IgD-negative memory B cell (primary cell): ENCODE measurements at regions not wholly inside any gene's neighbourhood (a gene's known extent, or its start where the extent isn't known, plus 50 kb on each side); places are given as distances from the start of the nearest gene placed in this dataset.
"Not testable (repeated sequence)": the region's sequence is repeated elsewhere in the genome, so short reads cannot be mapped to it uniquely, and the experiment has no call there.

Source experiments
- H3K27ac Mint-ChIP-seq, 3 donors: one replicate each; pipeline ENCODE4 v1.8.0; 2020 to 2022; ENCODE audit warnings: mild to moderate bottlenecking in 3 of 3, mixed read lengths in 3 of 3, moderate library complexity in 1 of 3
- H3K27me3 Mint-ChIP-seq: one replicate; pipeline ENCODE4 v1.8.0; 2021; ENCODE audit warnings: mixed read lengths
- H3K36me3 Mint-ChIP-seq: one replicate; pipeline ENCODE4 v1.8.0; 2020; ENCODE audit warnings: mild to moderate bottlenecking, mixed read lengths
- H3K4me1 Mint-ChIP-seq, 3 donors: one replicate each; pipeline ENCODE4 v1.8.0; 2020 to 2022; ENCODE audit warnings: mixed read lengths in 3 of 3, mild to moderate bottlenecking in 1 of 3
- H3K4me3 Mint-ChIP-seq, 4 donors: one replicate each; pipeline ENCODE4 v1.8.0; 2020 to 2022; ENCODE audit warnings: mild to moderate bottlenecking in 4 of 4, mixed read lengths in 4 of 4, moderate library complexity in 3 of 4
- H3K9me3 Mint-ChIP-seq, 3 donors: one replicate each; pipeline ENCODE4 v1.8.0; 2020 to 2021; ENCODE audit warnings: mixed read lengths in 3 of 3, mild to moderate bottlenecking in 1 of 3

- no peaks in the 10 kb centered on the region for H3K4me1 Mint-ChIP-seq
- no peak overlapping the region for H3K27ac Mint-ChIP-seq
- H3K27me3 Mint-ChIP-seq, result no peaks in the 10 kb centered on the region
- H3K4me3 Mint-ChIP-seq, result no peak overlapping the region
- H3K36me3 Mint-ChIP-seq, result no peaks in the 10 kb centered on the region
- peaks cover 0 to 9% (median 4%) of the 10 kb centered on the region in 3 donors for H3K9me3 Mint-ChIP-seq
Measured at GRCh38 chr5:51604324-51604723, 221.1 kb downstream of the ISL1 start.

- H3K36me3 Mint-ChIP-seq, result no peaks in the 10 kb centered on the region
- H3K4me1 Mint-ChIP-seq, result no peaks in the 10 kb centered on the region
- no peaks in the 10 kb centered on the region for H3K27me3 Mint-ChIP-seq
- H3K4me3 Mint-ChIP-seq, result no peak overlapping the region
- H3K9me3 Mint-ChIP-seq, result peaks cover 0 to 4% (median 4%) of the 10 kb centered on the region in 3 donors
- H3K27ac Mint-ChIP-seq, result no peak overlapping the region
Measured at GRCh38 chr5:51606921-51607320, 223.7 kb downstream of the ISL1 start.

GRCh38 chr5:51618234-51618633 is 235.0 kb downstream of the ISL1 start:
- Mint-ChIP-seq H3K27ac (no peak overlapping the region), H3K36me3 (no peaks in the 10 kb centered on the region), H3K27me3 (no peaks in the 10 kb centered on the region), H3K4me3 (no peak overlapping the region), H3K4me1 (no peaks in the 10 kb centered on the region), H3K9me3 (peaks cover 1 to 3% (median 3%) of the 10 kb centered on the region in 3 donors)

- H3K4me3 Mint-ChIP-seq, result no peak overlapping the region
- peaks cover 0 to 7% (median 1%) of the 10 kb centered on the region in 3 donors for H3K9me3 Mint-ChIP-seq
- peaks cover 1% of the 10 kb centered on the region for H3K36me3 Mint-ChIP-seq
- no peaks in the 10 kb centered on the region for H3K27me3 Mint-ChIP-seq
- no peaks in the 10 kb centered on the region for H3K4me1 Mint-ChIP-seq
- no peak overlapping the region for H3K27ac Mint-ChIP-seq
Measured at GRCh38 chr5:51621156-51621555, 237.9 kb downstream of the ISL1 start.

- peaks cover 1% of the 10 kb centered on the region for H3K36me3 Mint-ChIP-seq
- no peaks in the 10 kb centered on the region for H3K4me1 Mint-ChIP-seq
- no peaks in the 10 kb centered on the region for H3K27me3 Mint-ChIP-seq
- H3K27ac Mint-ChIP-seq, result no peak overlapping the region
- no peak overlapping the region for H3K4me3 Mint-ChIP-seq
- peaks cover 0 to 7% (median 1%) of the 10 kb centered on the region in 3 donors for H3K9me3 Mint-ChIP-seq
Measured at GRCh38 chr5:51622161-51622790, 239.0 kb downstream of the ISL1 start.

- Mint-ChIP-seq H3K4me1 (no peaks in the 10 kb centered on the region), H3K9me3 (peaks cover 0 to 7% (median 0%) of the 10 kb centered on the region in 3 donors), H3K27ac (no peak overlapping the region), H3K36me3 (peaks cover 1% of the 10 kb centered on the region), H3K27me3 (no peaks in the 10 kb centered on the region), H3K4me3 (no peak overlapping the region)
Measured at GRCh38 chr5:51625224-51625968, 242.1 kb downstream of the ISL1 start.

- Mint-ChIP-seq H3K4me3 (no peak overlapping the region), H3K4me1 (no peaks in the 10 kb centered on the region), H3K27me3 (no peaks in the 10 kb centered on the region), H3K27ac (no peak overlapping the region), H3K36me3 (no peaks in the 10 kb centered on the region), H3K9me3 (peaks cover 0 to 12% (median 2%) of the 10 kb centered on the region in 3 donors)
Measured at GRCh38 chr5:51632027-51632426, 248.8 kb downstream of the ISL1 start.

GRCh38 chr5:51632793-51633192 is 249.5 kb downstream of the ISL1 start:
- H3K27me3 Mint-ChIP-seq, result no peaks in the 10 kb centered on the region
- peaks cover 0 to 12% (median 2%) of the 10 kb centered on the region in 3 donors for H3K9me3 Mint-ChIP-seq
- no peak overlapping the region for H3K4me3 Mint-ChIP-seq
- H3K36me3 Mint-ChIP-seq, result no peaks in the 10 kb centered on the region
- H3K4me1 Mint-ChIP-seq, result no peaks in the 10 kb centered on the region
- no peak overlapping the region for H3K27ac Mint-ChIP-seq

- not testable (repeated sequence) for H3K36me3 Mint-ChIP-seq, H3K27ac Mint-ChIP-seq, H3K27me3 Mint-ChIP-seq, H3K4me1 Mint-ChIP-seq, H3K4me3 Mint-ChIP-seq
- H3K9me3 Mint-ChIP-seq, result peaks cover 4 to 15% (median 9%) of the 10 kb centered on the region in 3 donors
Measured at GRCh38 chr5:51636973-51637372, 253.7 kb downstream of the ISL1 start.

- Mint-ChIP-seq H3K9me3 (peaks cover 2 to 8% (median 7%) of the 10 kb centered on the region in 3 donors), H3K27ac (no peak overlapping the region), H3K36me3 (no peaks in the 10 kb centered on the region), H3K4me3 (peak overlapping the region in 1 of 4 donors; percentile 17), H3K4me1 (no peaks in the 10 kb centered on the region), H3K27me3 (no peaks in the 10 kb centered on the region)
Measured at GRCh38 chr5:51644976-51645375, 261.7 kb downstream of the ISL1 start.

GRCh38 chr5:51646482-51646881 is 263.2 kb downstream of the ISL1 start:
- peaks cover 0 to 8% (median 6%) of the 10 kb centered on the region in 3 donors for H3K9me3 Mint-ChIP-seq
- no peaks in the 10 kb centered on the region for H3K36me3 Mint-ChIP-seq
- H3K4me1 Mint-ChIP-seq, result no peaks in the 10 kb centered on the region
- no peak overlapping the region for H3K27ac Mint-ChIP-seq
- H3K4me3 Mint-ChIP-seq, result no peak overlapping the region
- H3K27me3 Mint-ChIP-seq, result no peaks in the 10 kb centered on the region

- H3K4me1 Mint-ChIP-seq, result no peaks in the 10 kb centered on the region
- H3K4me3 Mint-ChIP-seq, result no peak overlapping the region
- peaks cover 0 to 12% (median 11%) of the 10 kb centered on the region in 3 donors for H3K9me3 Mint-ChIP-seq
- no peaks in the 10 kb centered on the region for H3K36me3 Mint-ChIP-seq
- no peak overlapping the region for H3K27ac Mint-ChIP-seq
- H3K27me3 Mint-ChIP-seq, result no peaks in the 10 kb centered on the region
Measured at GRCh38 chr5:51650824-51651223, 267.6 kb downstream of the ISL1 start.

GRCh38 chr5:51651476-51651875 is 268.2 kb downstream of the ISL1 start:
- Mint-ChIP-seq H3K4me1 (no peaks in the 10 kb centered on the region), H3K9me3 (peaks cover 0 to 14% (median 11%) of the 10 kb centered on the region in 3 donors), H3K4me3 (no peak overlapping the region), H3K27me3 (no peaks in the 10 kb centered on the region), H3K27ac (no peak overlapping the region), H3K36me3 (no peaks in the 10 kb centered on the region)

- Mint-ChIP-seq H3K9me3 (peaks cover 0 to 16% (median 10%) of the 10 kb centered on the region in 3 donors), H3K36me3 (no peaks in the 10 kb centered on the region), H3K4me3 (no peak overlapping the region), H3K4me1 (no peaks in the 10 kb centered on the region), H3K27me3 (no peaks in the 10 kb centered on the region), H3K27ac (no peak overlapping the region)
Measured at GRCh38 chr5:51651889-51652288, 268.6 kb downstream of the ISL1 start.

- H3K36me3 Mint-ChIP-seq, result no peaks in the 10 kb centered on the region
- no peak overlapping the region for H3K4me3 Mint-ChIP-seq
- H3K4me1 Mint-ChIP-seq, result no peaks in the 10 kb centered on the region
- no peaks in the 10 kb centered on the region for H3K27me3 Mint-ChIP-seq
- H3K9me3 Mint-ChIP-seq, result peaks cover 0 to 14% (median 6%) of the 10 kb centered on the region in 3 donors
- no peak overlapping the region for H3K27ac Mint-ChIP-seq
Measured at GRCh38 chr5:51652980-51653379, 269.7 kb downstream of the ISL1 start.
